ENCODE measurements at regions not wholly inside any gene's neighbourhood (a gene's known extent, or its start where the extent isn't known, plus 50 kb on each side); places are given as distances from the start of the nearest gene placed in this dataset.
"Not testable (repeated sequence)": the region's sequence is repeated elsewhere in the genome, so short reads cannot be mapped to it uniquely, and the experiment has no call there.

- H3K79me2 ChIP-seq; H3K4me3 ChIP-seq (ENCODE audit: low read depth, low read length); H3K27ac ChIP-seq; H2AFZ ChIP-seq; H3K4me1 ChIP-seq; H3K9ac ChIP-seq; H3K27me3 ChIP-seq (ENCODE audit: control insufficient read depth, insufficient read depth, low read length); H3K4me2 ChIP-seq (ENCODE audit: low read length); H3K36me3 ChIP-seq (ENCODE audit: control insufficient read depth, insufficient read depth, low read length); H3K9me3 ChIP-seq (ENCODE audit: control insufficient read depth, low read length): not testable (repeated sequence)
These were observed 118.8 kb downstream of the SEPTIN7 start for GRCh38 chr7:35919607-35920006.

GRCh38 chr7:35921338-35921737 lies 120.5 kb downstream of the SEPTIN7 start:
- H3K4me2 ChIP-seq (ENCODE audit: low read length); H3K27ac ChIP-seq; H3K79me2 ChIP-seq; H3K9ac ChIP-seq; H3K9me3 ChIP-seq (ENCODE audit: control insufficient read depth, low read length); H3K27me3 ChIP-seq (ENCODE audit: control insufficient read depth, insufficient read depth, low read length); H3K4me3 ChIP-seq (ENCODE audit: low read depth, low read length); H3K36me3 ChIP-seq (ENCODE audit: control insufficient read depth, insufficient read depth, low read length); H3K4me1 ChIP-seq; H2AFZ ChIP-seq: not testable (repeated sequence)

GRCh38 chr7:35924668-35925067 lies 123.8 kb downstream of the SEPTIN7 start:
- H3K36me3 ChIP-seq (ENCODE audit: control insufficient read depth, insufficient read depth, low read length); H3K9me3 ChIP-seq (ENCODE audit: control insufficient read depth, low read length); H3K9ac ChIP-seq; H3K27me3 ChIP-seq (ENCODE audit: control insufficient read depth, insufficient read depth, low read length); H3K4me2 ChIP-seq (ENCODE audit: low read length); H3K4me3 ChIP-seq (ENCODE audit: low read depth, low read length); H3K27ac ChIP-seq; H3K79me2 ChIP-seq; H3K4me1 ChIP-seq; H2AFZ ChIP-seq: not testable (repeated sequence)

- H3K4me1 ChIP-seq; H3K36me3 ChIP-seq (ENCODE audit: control insufficient read depth, insufficient read depth, low read length); H3K9ac ChIP-seq; H3K4me3 ChIP-seq (ENCODE audit: low read depth, low read length); H3K27ac ChIP-seq; H3K27me3 ChIP-seq (ENCODE audit: control insufficient read depth, insufficient read depth, low read length); H3K79me2 ChIP-seq; H3K9me3 ChIP-seq (ENCODE audit: control insufficient read depth, low read length); H2AFZ ChIP-seq; H3K4me2 ChIP-seq (ENCODE audit: low read length): not testable (repeated sequence)
These were observed 126.1 kb downstream of the SEPTIN7 start for GRCh38 chr7:35926966-35927365.

- H3K9ac ChIP-seq; H3K9me3 ChIP-seq (ENCODE audit: control insufficient read depth, low read length); H3K4me1 ChIP-seq; H3K4me2 ChIP-seq (ENCODE audit: low read length); H3K36me3 ChIP-seq (ENCODE audit: control insufficient read depth, insufficient read depth, low read length); H3K27me3 ChIP-seq (ENCODE audit: control insufficient read depth, insufficient read depth, low read length); H2AFZ ChIP-seq; H3K27ac ChIP-seq; H3K4me3 ChIP-seq (ENCODE audit: low read depth, low read length); H3K79me2 ChIP-seq: not testable (repeated sequence)
These were observed 130.3 kb downstream of the SEPTIN7 start for GRCh38 chr7:35931134-35931533.

- H3K36me3 ChIP-seq (ENCODE audit: control insufficient read depth, insufficient read depth, low read length); H3K27ac ChIP-seq; H3K4me2 ChIP-seq (ENCODE audit: low read length); H3K79me2 ChIP-seq; H3K9ac ChIP-seq; H3K27me3 ChIP-seq (ENCODE audit: control insufficient read depth, insufficient read depth, low read length); H2AFZ ChIP-seq; H3K4me1 ChIP-seq; H3K9me3 ChIP-seq (ENCODE audit: control insufficient read depth, low read length); H3K4me3 ChIP-seq (ENCODE audit: low read depth, low read length): not testable (repeated sequence)
These were observed 130.7 kb downstream of the SEPTIN7 start for GRCh38 chr7:35931551-35931950.

- H3K36me3 ChIP-seq (ENCODE audit: control insufficient read depth, insufficient read depth, low read length); H3K9ac ChIP-seq; H2AFZ ChIP-seq; H3K27me3 ChIP-seq (ENCODE audit: control insufficient read depth, insufficient read depth, low read length); H3K4me1 ChIP-seq; H3K4me2 ChIP-seq (ENCODE audit: low read length); H3K9me3 ChIP-seq (ENCODE audit: control insufficient read depth, low read length); H3K4me3 ChIP-seq (ENCODE audit: low read depth, low read length); H3K27ac ChIP-seq; H3K79me2 ChIP-seq: not testable (repeated sequence)
These were observed 139.8 kb downstream of the SEPTIN7 start for GRCh38 chr7:35940695-35941094.

GRCh38 chr7:35945621-35946020 lies 144.8 kb downstream of the SEPTIN7 start:
- not testable (repeated sequence) for H3K27me3 ChIP-seq (ENCODE audit: control insufficient read depth, insufficient read depth, low read length); H3K36me3 ChIP-seq (ENCODE audit: control insufficient read depth, insufficient read depth, low read length); H3K4me1 ChIP-seq; H3K27ac ChIP-seq; H2AFZ ChIP-seq; H3K4me3 ChIP-seq (ENCODE audit: low read depth, low read length); H3K9me3 ChIP-seq (ENCODE audit: control insufficient read depth, low read length); H3K9ac ChIP-seq; H3K79me2 ChIP-seq; H3K4me2 ChIP-seq (ENCODE audit: low read length)

GRCh38 chr7:35955735-35956134 lies 154.9 kb downstream of the SEPTIN7 start:
- not testable (repeated sequence) for H3K4me2 ChIP-seq (ENCODE audit: low read length); H3K4me1 ChIP-seq; H3K9ac ChIP-seq; H3K27ac ChIP-seq; H2AFZ ChIP-seq; H3K4me3 ChIP-seq (ENCODE audit: low read depth, low read length); H3K27me3 ChIP-seq (ENCODE audit: control insufficient read depth, insufficient read depth, low read length); H3K36me3 ChIP-seq (ENCODE audit: control insufficient read depth, insufficient read depth, low read length); H3K79me2 ChIP-seq; H3K9me3 ChIP-seq (ENCODE audit: control insufficient read depth, low read length)

GRCh38 chr7:35956988-35957387 lies 156.1 kb downstream of the SEPTIN7 start:
- H2AFZ ChIP-seq; H3K9me3 ChIP-seq (ENCODE audit: control insufficient read depth, low read length); H3K4me1 ChIP-seq; H3K9ac ChIP-seq; H3K27ac ChIP-seq; H3K27me3 ChIP-seq (ENCODE audit: control insufficient read depth, insufficient read depth, low read length); H3K36me3 ChIP-seq (ENCODE audit: control insufficient read depth, insufficient read depth, low read length); H3K4me2 ChIP-seq (ENCODE audit: low read length); H3K4me3 ChIP-seq (ENCODE audit: low read depth, low read length); H3K79me2 ChIP-seq: not testable (repeated sequence)

- not testable (repeated sequence) for H3K4me2 ChIP-seq (ENCODE audit: low read length); H3K9ac ChIP-seq; H3K79me2 ChIP-seq; H3K4me1 ChIP-seq; H3K36me3 ChIP-seq (ENCODE audit: control insufficient read depth, insufficient read depth, low read length); H3K27me3 ChIP-seq (ENCODE audit: control insufficient read depth, insufficient read depth, low read length); H3K9me3 ChIP-seq (ENCODE audit: control insufficient read depth, low read length); H3K4me3 ChIP-seq (ENCODE audit: low read depth, low read length); H2AFZ ChIP-seq; H3K27ac ChIP-seq
These were observed 160.4 kb downstream of the SEPTIN7 start for GRCh38 chr7:35961260-35961659.

GRCh38 chr7:35962607-35963006 lies 161.8 kb downstream of the SEPTIN7 start:
- not testable (repeated sequence) for H3K27me3 ChIP-seq (ENCODE audit: control insufficient read depth, insufficient read depth, low read length); H3K9ac ChIP-seq; H2AFZ ChIP-seq; H3K27ac ChIP-seq; H3K4me1 ChIP-seq; H3K4me3 ChIP-seq (ENCODE audit: low read depth, low read length); H3K4me2 ChIP-seq (ENCODE audit: low read length); H3K9me3 ChIP-seq (ENCODE audit: control insufficient read depth, low read length); H3K36me3 ChIP-seq (ENCODE audit: control insufficient read depth, insufficient read depth, low read length); H3K79me2 ChIP-seq

All from parathyroid adenoma (tissue), 2 donors.